CD1c-positive myeloid dendritic cell (primary cell): ENCODE measurements at regions not wholly inside any gene's neighbourhood (a gene's known extent, or its start where the extent isn't known, plus 50 kb on each side); places are given as distances from the start of the nearest gene placed in this dataset.

ENCODE experiments used
- DNase-seq: peaks from one replicate; pipeline ENCODE4 v3.0.0-alpha.2; 2016; ENCODE audit errors: extremely low spot score

DNA sequence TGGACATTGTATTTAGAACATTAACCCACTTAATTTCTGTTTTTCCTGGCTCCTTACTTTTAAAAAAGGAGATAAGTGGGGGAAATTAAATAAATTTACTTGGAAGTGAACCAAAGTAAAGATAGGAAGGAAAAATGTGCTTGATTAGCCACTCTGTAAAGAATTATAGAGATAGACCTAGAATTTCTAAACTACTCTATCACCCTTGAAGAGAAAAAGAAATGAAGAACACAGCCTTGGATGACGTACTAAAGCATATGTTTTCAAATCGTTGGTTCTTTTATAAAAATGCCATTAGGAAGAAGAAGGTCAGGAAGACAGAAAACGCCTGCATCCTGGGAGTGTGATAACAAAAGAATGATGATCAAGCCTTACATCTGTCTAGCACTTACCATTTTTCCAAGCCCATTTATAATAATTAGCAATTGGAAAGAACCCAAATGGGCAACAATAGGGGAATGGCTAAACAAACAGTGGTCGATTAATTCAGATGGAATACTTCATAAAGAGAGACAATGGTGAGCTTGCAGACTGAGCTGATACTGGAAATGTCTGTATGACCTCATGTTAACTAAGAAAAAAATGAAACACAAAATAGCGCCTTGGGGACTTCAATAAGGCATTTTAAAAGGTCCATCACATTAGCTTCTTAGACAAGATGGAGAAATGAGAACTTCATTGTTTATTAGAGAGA, 81.0 kb upstream of the LRRC55 start:
- no peak for DNase-seq

DNA sequence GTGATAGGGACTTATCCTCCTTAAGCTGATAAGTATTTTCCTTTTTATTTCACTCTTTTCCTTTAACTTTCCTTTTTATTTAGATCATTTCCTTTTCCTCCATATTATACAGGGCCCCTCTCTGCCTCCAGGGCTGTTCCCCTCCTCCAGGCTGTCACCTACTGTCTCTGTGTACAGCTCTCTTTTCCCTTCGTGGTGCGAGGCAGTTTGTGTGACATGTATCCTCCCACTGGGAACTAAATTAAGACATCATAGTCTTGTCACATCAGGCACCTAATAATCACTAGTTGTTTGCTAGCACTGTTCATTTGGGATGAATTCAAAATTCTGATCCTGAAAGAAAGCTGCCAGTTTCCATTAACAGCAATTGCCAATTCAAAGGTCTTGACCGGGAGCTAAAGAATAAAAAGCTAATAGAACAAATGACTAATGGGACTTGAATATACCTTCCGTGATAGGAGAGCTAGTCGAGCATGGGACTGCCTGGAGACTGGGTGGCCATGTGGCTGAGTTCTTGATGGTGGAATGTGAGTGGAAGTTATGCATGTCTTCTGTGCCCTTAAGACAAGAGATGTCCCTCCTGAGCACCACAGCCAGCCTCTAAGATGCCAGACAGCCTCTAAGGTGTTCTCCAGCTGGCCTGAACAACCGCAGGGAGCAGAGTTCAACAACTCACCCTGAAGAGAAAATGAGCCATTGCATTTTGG, 77.7 kb upstream of the LRRC55 start:
- DNase-seq, result no peak

DNA sequence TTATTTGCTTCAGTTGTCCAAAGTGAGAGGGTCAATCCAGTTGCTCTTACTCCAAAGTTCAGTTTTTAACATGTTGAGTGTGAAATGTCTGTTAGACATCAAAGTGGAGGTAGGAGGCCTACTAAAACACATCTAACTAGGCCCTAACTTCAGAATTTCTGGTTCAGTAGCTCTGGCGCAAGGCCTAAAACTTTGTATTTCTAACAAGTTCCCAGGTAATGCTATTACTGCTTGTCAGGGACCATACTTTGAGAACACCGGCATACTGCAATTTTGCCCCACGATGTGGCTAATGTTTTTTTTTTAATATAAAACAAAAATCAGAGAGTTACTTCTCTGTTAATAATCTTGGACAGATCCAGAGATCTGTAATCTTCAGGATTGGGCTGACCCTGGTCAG, 72.4 kb upstream of the LRRC55 start:
- no peak for DNase-seq

GRCh38 chr11:57111619-57112018, 70.1 kb upstream of the LRRC55 start:
- DNase-seq, result no peak

GRCh38 chr11:57116654-57117053, 65.1 kb upstream of the LRRC55 start:
- peak; percentile 36 for DNase-seq

DNA sequence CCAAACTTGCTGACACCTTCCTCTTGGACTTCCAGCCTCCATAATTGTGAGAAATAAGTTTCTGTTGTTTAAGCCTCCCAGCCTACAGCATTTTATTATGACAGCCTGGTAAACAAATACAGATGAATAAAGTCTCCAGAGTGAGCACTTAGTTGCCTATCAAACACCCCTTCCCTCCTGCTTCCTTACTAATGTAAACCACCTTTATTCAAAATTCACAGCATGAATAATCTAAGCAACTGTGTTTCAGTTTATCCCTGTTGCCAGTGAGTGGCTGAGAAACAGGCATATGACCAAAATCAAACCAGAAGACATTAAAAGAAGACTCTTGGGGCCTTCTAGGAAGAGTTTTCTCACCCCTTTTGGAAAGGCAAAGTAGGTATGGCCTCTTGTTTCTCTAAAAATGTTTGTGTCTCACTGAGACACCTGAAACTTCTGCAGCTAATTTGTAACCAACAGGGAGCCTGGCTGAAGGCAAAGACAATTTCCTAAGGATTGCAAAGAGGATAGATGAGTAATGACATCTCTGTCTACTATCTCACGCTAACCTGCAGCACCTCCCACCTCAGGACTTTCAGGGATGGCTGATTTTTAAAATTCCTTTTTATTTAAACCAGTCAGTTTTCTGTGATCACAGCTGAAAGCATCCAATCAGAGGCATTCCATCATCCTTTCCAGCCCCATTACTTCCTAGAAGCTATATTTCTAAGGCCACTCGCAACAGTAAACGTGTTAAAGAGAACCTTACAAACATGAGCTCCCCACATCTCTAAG, 61.4 kb upstream of the LRRC55 start:
- no peak for DNase-seq

GRCh38 chr11:57121996-57122395, 59.8 kb upstream of the LRRC55 start:
- no peak for DNase-seq

GRCh38 chr11:57123590-57123989, 58.2 kb upstream of the LRRC55 start:
- no peak for DNase-seq

DNA sequence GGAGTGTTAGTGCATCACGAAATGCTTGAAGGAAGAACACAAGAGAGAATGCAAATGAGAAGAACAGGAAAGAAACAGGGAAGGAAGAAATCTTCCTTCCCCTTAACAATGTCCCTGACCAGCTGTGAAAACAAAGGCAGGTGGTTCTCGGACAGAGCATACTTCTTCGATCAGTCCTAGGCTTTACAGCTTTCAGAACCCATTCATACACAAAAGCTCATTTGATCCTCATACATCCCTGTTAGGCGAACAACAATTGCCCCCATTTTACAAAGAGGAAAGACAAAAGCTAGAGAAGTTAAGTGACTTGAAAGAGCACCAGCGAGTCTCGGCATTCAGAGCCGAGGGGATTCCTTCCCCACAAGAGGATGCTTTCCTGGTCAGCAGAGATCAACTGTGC, 57.2 kb upstream of the LRRC55 start:
- DNase-seq, result no peak

- no peak for DNase-seq
These were observed 56.8 kb upstream of the LRRC55 start for GRCh38 chr11:57124917-57125316.

DNA sequence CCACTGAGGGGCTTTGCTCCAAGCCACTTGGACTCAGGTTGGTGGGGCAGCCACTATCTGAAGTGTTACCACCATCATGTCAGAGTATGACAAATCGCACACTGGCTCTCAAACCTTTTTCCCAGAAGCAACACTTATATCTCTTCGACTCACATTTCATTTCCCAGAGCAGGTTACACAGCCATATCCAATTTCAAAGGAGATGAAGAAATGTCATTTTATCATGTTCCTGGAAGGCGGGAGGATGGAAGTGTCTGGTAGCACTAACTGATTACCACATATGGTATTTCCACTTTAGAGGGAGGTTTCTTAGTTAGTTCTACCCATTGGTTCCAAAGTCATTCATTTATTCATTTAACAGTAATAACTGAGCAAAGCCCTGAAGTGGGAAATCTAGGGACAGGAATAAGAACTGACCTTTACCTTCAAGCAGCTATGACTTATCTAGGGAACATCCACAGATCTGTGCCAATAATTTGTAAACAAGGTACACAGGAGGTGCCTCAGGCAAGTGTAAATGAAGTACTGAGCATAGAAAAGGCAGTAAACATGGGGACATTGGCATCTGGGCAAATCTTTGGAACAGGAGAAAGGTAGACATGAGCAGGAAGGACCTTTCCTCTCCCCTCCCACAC, 54.9 kb upstream of the LRRC55 start:
- DNase-seq, result no peak

DNA sequence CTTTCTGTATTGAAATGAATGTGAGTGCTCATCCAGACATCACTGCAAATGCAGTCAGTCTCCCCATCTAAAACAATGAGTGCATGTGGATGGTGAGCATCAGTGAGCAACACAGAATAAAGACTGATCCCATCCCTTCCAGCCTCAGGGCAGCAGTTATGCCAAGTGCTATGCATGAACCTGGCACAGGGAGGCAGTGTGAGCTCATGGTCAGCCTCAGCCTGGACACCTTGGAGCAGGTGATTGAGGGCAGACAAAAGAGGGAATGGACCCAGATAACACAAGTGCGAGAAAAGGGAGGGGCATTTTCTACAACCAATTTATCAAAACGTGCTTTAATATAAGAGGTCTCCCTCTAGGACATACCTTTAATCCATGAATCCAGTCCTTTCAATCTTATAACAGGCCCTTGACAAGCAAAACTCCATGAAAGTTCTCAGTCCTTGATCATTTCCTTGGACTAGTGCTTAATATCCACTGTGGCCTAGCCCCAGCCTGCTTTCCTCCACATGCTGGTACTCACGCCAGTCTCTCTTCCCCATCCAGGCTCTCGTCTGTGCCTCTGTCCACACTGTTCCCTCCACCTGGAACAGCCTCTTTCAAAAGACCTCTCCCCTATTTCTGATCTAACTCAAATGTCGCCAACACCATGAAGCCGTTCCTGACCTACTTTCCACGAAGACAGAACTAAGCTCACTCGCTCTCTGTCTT, 50.5 kb upstream of the LRRC55 start:
- DNase-seq, result no peak
